GM19395 (cell line): ENCODE measurements at regions not wholly inside any gene's neighbourhood (a gene's known extent, or its start where the extent isn't known, plus 50 kb on each side); places are given as distances from the start of the nearest gene placed in this dataset.

Experiments used
- ATAC-seq: cut with Tn5 transposase; IDR thresholded peaks from one replicate; pipeline ENCODE4 v1.9.1; 2021; ENCODE audit warnings: mild to moderate bottlenecking, moderate library complexity; ENCODE audit not compliant: unreplicated experiment

- ATAC-seq = no peak
Measured at GRCh38 chr6:92545861-92546260, 873.5 kb downstream of the EPHA7 start.

DNA sequence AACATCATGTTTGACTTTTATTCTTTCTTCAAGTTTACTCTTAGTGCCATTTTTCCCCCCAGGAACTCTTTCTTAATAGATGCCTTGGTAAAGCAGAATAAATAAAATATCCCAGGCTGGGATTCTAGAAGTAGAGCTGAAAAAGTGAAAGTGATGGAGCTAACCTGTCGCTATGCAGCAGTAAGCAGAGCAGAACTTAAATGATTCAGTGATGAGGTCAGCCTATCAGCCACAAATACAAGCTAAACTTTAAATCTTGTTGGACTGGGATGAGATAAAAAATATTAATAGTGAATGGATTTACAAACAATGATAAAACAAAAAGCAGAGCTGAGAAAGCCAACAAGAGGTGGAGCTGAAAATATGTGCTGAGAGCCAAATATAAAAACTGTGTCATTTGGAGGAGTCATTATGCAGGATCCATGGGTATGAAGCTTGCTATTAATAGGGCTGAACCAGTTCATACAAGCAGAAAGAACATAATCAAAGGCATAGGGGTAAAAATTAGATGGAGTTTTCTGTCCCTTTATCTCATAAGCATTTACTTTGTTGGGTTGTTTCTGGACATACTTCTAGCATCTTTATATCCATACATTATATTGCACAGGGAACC lies 877.8 kb downstream of the EPHA7 start:
- ATAC-seq = no peak

GRCh38 chr6:92538926-92539325 lies 880.4 kb downstream of the EPHA7 start:
- ATAC-seq = no peak

DNA sequence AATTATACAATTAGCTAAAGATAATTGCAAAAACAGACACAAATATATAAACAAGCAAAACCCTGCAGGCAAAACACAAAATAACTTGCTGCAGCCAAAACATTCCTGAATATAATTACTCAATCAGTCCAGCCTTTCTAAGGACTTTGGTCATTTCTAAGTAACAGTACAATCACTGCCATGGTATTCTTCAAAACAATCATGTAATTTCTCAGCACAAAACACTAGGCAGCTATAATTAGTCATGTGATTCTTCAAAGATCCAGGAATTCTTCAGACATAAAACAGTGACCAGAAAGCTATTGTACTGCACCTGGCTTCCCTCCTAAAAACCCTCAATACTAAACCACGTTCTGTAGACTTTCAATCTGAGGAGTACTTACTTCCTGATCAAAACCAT lies 881.1 kb downstream of the EPHA7 start:
- no peak for ATAC-seq

GRCh38 chr6:92534109-92534508 lies 885.2 kb downstream of the EPHA7 start:
- ATAC-seq = no peak

DNA sequence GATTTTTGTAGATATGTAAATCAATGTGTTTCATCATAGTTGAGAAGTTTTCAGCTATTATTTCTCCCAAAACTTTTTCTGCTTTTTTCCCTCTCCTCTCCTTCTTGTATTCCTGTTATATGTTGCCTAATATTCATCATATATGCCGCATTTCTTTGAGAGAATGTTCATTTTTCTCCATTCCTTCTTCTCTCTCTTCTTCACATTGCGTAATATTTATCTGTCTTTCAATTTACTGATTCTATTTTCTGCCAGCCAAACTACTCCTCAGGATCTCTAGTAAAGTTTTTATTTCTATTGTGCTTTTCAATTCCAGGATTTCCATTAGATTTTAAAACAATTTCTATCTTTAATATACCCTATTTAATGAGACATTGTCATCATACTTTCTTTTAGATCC lies 896.8 kb downstream of the EPHA7 start:
- no peak for ATAC-seq

GRCh38 chr6:92521553-92521952 lies 897.8 kb downstream of the EPHA7 start:
- ATAC-seq = no peak

DNA sequence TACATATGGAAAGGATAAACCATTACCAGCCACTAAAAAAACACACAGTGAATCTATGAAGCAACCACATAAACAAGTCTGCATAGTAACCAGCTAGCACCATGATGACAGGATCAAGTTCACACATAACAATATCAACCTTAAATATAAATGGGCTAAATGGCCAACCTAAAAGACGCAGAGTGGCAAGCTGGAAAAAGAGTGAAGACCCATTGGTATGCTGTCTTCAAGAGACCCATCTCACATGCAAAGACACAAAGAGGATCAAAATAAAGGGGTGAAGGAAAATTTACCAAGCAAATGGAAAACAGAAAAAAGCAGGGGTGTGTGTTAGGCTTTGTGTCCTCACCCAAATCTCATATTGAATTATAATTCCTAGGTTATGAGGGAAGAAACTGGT lies 909.2 kb downstream of the EPHA7 start:
- ATAC-seq = no peak

- no peak for ATAC-seq
Measured at GRCh38 chr6:92507552-92507951, 911.8 kb downstream of the EPHA7 start.

GRCh38 chr6:92504509-92504908 lies 914.9 kb downstream of the EPHA7 start:
- no peak for ATAC-seq

DNA sequence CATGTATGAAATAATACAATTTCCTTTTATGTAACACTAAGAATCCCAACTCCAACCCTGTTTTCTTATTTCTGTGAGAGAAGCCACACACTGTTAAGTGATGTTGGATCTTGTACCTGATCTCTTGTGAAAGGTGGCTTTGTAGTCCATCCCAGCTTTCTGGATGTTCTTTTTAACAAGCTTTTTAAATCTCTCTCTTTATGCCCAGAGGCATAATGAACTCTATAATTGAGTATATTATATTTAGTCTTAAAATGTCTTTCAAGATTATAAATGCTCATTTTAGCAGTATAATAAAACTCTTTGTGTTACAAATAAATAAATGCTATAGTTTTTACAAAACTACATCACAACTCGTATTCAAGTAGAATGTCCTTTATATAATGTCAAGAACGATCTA lies 922.1 kb downstream of the EPHA7 start:
- ATAC-seq = no peak

DNA sequence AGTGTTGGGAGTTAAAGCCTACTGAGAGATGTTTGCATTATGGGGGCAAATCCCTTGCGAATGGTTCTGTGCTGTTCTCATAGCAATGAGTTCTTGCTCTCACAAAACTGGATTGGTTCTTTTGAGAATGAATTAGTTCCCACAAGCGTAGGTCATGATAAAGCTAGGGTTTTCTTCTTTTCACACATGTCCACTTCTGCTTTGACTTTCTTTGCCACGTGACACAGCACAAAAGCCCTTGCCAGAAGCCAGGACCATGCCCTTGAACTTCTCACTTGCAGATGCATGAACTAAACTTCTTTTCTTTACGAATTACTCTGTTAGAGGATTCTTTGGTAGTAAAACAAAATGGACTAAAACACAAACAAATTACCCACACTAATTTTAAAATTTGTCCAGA lies 922.8 kb downstream of the EPHA7 start:
- no peak for ATAC-seq

- ATAC-seq = no peak
Measured at GRCh38 chr6:92495242-92495641, 924.1 kb downstream of the EPHA7 start.

- no peak for ATAC-seq
Measured at GRCh38 chr6:92485487-92485886, 933.9 kb downstream of the EPHA7 start.

DNA sequence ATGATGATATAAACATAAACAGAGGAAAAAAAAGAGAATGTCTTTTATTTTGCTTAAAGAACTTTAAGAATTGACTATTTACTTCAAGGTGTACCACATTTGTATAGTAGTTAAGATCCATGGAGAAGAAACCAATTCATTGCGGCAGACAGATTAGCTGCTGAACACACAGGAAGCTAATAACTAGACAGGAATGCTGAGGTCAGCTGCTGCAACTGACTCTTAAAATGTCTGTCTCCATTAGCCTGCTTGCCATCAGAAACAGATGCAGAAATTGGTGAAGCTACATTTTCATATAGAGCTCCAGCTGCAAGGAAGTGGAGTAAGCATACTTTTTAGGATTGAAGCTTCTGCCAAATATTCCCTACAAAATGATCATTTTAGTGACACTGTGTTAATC lies 939.5 kb downstream of the EPHA7 start:
- ATAC-seq = no peak

DNA sequence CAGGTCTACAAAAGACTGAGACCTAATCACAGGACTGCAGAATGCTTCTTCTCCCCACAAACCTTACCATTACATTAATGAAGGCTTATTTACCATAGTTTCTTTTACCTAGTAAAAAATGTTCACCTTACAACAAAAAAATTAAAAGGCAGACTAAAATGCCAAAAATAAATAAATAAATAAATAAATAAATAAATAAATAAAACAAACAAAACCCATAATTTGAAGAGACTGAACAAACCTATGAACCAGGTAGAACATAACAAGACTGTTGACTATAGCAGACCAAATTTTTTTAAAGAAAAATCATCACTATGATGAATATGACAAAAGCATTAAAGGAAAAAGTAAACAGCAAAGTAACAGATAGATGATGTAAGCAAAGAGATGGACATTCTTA lies 946.3 kb downstream of the EPHA7 start:
- ATAC-seq = no peak

DNA sequence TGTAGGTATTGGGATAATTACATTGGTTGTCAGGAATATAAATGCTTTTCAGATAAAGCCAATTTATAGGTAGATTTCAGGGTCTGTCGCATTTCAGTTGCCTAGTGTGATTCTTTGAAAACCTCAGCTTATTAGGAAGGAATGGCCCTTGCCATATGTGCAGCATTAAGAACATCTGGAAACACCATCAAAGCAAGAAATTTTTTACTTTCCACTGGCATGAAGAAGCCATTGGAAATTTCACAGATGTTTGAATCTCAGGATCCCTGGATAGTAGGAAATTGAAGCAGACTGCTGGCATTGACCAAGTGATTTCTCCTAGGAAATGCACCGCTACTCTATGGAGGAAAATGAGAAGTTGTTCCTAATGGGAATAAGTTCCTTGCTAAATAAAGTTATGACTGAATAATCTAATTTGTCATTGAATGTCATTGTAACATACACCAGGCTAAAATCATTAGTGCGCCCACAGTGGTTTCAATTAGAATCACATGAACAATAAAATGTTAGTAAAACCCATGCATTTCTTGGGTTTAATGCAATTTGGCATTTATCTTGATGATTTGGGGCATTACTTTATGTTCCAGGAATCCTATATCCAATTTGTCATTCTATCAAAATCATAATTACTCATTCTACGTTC lies 950.1 kb downstream of the EPHA7 start:
- no peak for ATAC-seq

- ATAC-seq = no peak
Measured at GRCh38 chr6:92468066-92468465, 951.3 kb downstream of the EPHA7 start.

GRCh38 chr6:92460133-92460532 lies 959.2 kb downstream of the EPHA7 start:
- no peak for ATAC-seq

- ATAC-seq = no peak
Measured at GRCh38 chr6:92459606-92460005, 959.8 kb downstream of the EPHA7 start.

GRCh38 chr6:92446052-92446451 lies 973.3 kb downstream of the EPHA7 start:
- no peak for ATAC-seq

- no peak for ATAC-seq
Measured at GRCh38 chr6:92433911-92434310, 985.4 kb downstream of the EPHA7 start.

- no peak for ATAC-seq
Measured at GRCh38 chr6:92431502-92431901, 987.9 kb downstream of the EPHA7 start.
